ENCODE measurements at regions not wholly inside any gene's neighbourhood (a gene's known extent, or its start where the extent isn't known, plus 50 kb on each side); places are given as distances from the start of the nearest gene placed in this dataset.

- no peak for TF ChIP-seq THRA (CRISPR knock-in tag; IDR thresholded peaks at IDR 0.05; ENCODE audit: borderline replicate concordance)
- no peak for TF ChIP-seq KLF15 (CRISPR knock-in tag; IDR thresholded peaks at IDR 0.05; ENCODE audit: borderline replicate concordance)
- no peak for TF ChIP-seq KDM5B (CRISPR knock-in tag; IDR thresholded peaks at IDR 0.05; ENCODE audit: borderline replicate concordance)
- TF ChIP-seq PREB (CRISPR knock-in tag; IDR thresholded peaks at IDR 0.05), result no peak
- TF ChIP-seq DZIP1 (CRISPR knock-in tag; IDR thresholded peaks at IDR 0.05), result no peak
- TF ChIP-seq ZMAT5 (CRISPR knock-in tag; IDR thresholded peaks at IDR 0.05; ENCODE audit: borderline replicate concordance, low read depth), result no peak
- no peak for TF ChIP-seq CCDC6 (CRISPR knock-in tag; IDR thresholded peaks at IDR 0.05)
Measured at GRCh38 chr12:9258676-9259075, 50.5 kb upstream of the PZP start (continued).

Small RNA genes in the stretch of these regions (small RNA-seq; reads per million reads assigned to genes)
- 0 reads per million in 3 experiments for gene RF00072 (ENCODE audit: insufficient read depth in 2 of 3, insufficient read length in 3 of 3, low read depth in 2 of 3, low replicate concordance in 1 of 3)
